PC-3 (cell line): ENCODE measurements at regions not wholly inside any gene's neighbourhood (a gene's known extent, or its start where the extent isn't known, plus 50 kb on each side); places are given as distances from the start of the nearest gene placed in this dataset.

ENCODE experiments used
- ATAC-seq: fragments of 200-7000 bp; cut with Tn5 transposase; 2 replicates; pipeline ENCODE4 v1.9.1; 2020; ENCODE audit warnings: mild to moderate bottlenecking, moderate library complexity
- BruUV-seq: library from RNA; stranded (reverse); fragments of 400-500 nt; replicated peaks from 2 replicates; lab custom pipeline; 2021; lab: Mats Ljungman, UMichigan
- CTCF ChIA-PET: fragments of 300-600 bp; sonication (Branson Sonifier 250); formaldehyde crosslinking; loops from one replicate; lab custom pipeline; 2022; ENCODE audit warnings: antibody characterized with exemption; lab: Charles Lee
- POLR2A ChIA-PET: fragments of 300-600 bp; sonication (Branson Sonifier 250); formaldehyde crosslinking; loops from one replicate; lab custom pipeline; 2022; ENCODE audit warnings: antibody characterized with exemption; ENCODE audit not compliant: unreplicated experiment; lab: Charles Lee
- DNase-seq: peaks from one replicate; pipeline ENCODE4 v3.0.0-alpha.2; 2015
- H2AFZ ChIP-seq: fragments of 300-600 bp; sonication (generic); 2 replicates; pipeline ENCODE4 v1.6.0; 2016; ENCODE audit warnings: antibody characterized with exemption, low read length
- H3F3A ChIP-seq: fragments of 300-600 bp; sonication (generic); one replicate; pipeline ENCODE4 v1.6.0; 2017; ENCODE audit warnings: antibody characterized with exemption, low read length, control low read depth, mild to moderate bottlenecking; ENCODE audit not compliant: unreplicated experiment
- H3K27ac ChIP-seq: fragments of 300-600 bp; sonication (generic); 2 replicates; pipeline ENCODE4 v1.5.1; 2016; ENCODE audit warnings: mild to moderate bottlenecking, low read length
- H3K27me3 ChIP-seq: fragments of 300-600 bp; sonication (generic); 2 replicates; pipeline ENCODE4 v1.6.1; 2016; ENCODE audit warnings: low read length, mixed read lengths
- H3K36me3 ChIP-seq: fragments of 300-600 bp; sonication (generic); 2 replicates; pipeline ENCODE4 v1.6.1; 2016; ENCODE audit warnings: low read depth, mixed run types, low read length, mixed read lengths
- H3K4me1 ChIP-seq: fragments of 300-600 bp; sonication (generic); 2 replicates; pipeline ENCODE4 v1.5.1; 2016; ENCODE audit warnings: low read length; ENCODE audit not compliant: insufficient read depth
- H3K4me2 ChIP-seq: fragments of 300-600 bp; sonication (generic); 2 replicates; pipeline ENCODE4 v1.6.0; 2016; ENCODE audit warnings: low read length
- H3K4me3 ChIP-seq: fragments of 300-600 bp; sonication (generic); 2 replicates; pipeline ENCODE4 v1.5.1; 2016; ENCODE audit warnings: mild to moderate bottlenecking, low read length, mixed read lengths
- H3K79me2 ChIP-seq: fragments of 300-600 bp; sonication (generic); 2 replicates; pipeline ENCODE4 v1.6.1; 2017; ENCODE audit warnings: low read length, mixed read lengths
- H3K9ac ChIP-seq: fragments of 300-600 bp; sonication (generic); 2 replicates; pipeline ENCODE4 v1.6.0; 2016; ENCODE audit warnings: mild to moderate bottlenecking, low read length
- H3K9me2 ChIP-seq: fragments of 300-600 bp; sonication (generic); replicated peaks from 2 replicates; pipeline ENCODE4 v1.6.1; 2016; ENCODE audit warnings: mixed run types, low read length, mixed read lengths
- H3K9me3 ChIP-seq: fragments of 300-600 bp; sonication (generic); 2 replicates; pipeline ENCODE4 v1.6.1; 2016; ENCODE audit warnings: low read length, mixed read lengths
- H4K20me1 ChIP-seq: fragments of 300-600 bp; sonication (generic); 2 replicates; pipeline ENCODE4 v1.6.1; 2016; ENCODE audit warnings: low read length, mixed read lengths
- CTCF ChIP-seq: fragments of 300-600 bp; sonication (generic); conservative IDR thresholded peaks from 2 replicates; pipeline ENCODE4 v1.5.1; 2017; ENCODE audit warnings: antibody characterized with exemption, low read depth, mild to moderate bottlenecking, low read length
- EZH2 ChIP-seq: fragments of 300-600 bp; sonication (generic); IDR thresholded peaks from one replicate; pipeline ENCODE4 v1.6.1; 2017; ENCODE audit warnings: antibody characterized with exemption, mild to moderate bottlenecking, low read length; ENCODE audit not compliant: unreplicated experiment
- EZH2phosphoT487 ChIP-seq: fragments of 300-600 bp; sonication (generic); IDR thresholded peaks from 2 replicates; pipeline ENCODE4 v1.6.1; 2018; ENCODE audit warnings: mild to moderate bottlenecking, antibody characterized with exemption, low read length, borderline replicate concordance
- intact Hi-C: fragments of 100-400 bp; cut with micrococcal nuclease; formaldehyde crosslinking; loops from 2 replicates; pipeline ENCODE4 v1.9.0; 2023

GRCh38 chr6:154895841-154896240 lies 99.3 kb upstream of the TIAM2 start:
- H3K9me3 ChIP-seq: no peaks in the 10 kb centered on the region
- no peaks in the 10 kb centered on the region for H3K9me2 ChIP-seq
- CTCF ChIA-PET: no interaction called here
- no peaks in the 10 kb centered on the region for H4K20me1 ChIP-seq
- H3K27me3 ChIP-seq: no peaks in the 10 kb centered on the region
- BruUV-seq: no TSS peak
- POLR2A ChIA-PET: no interaction called here
- TF ChIP-seq EZH2: no peak
- TF ChIP-seq EZH2phosphoT487: no peak
- no peak for TF ChIP-seq CTCF
- no peaks in the 10 kb centered on the region for H3F3A ChIP-seq
- no peaks in the 10 kb centered on the region for H3K79me2 ChIP-seq
- no peak overlapping the region for H3K4me3 ChIP-seq
- H3K4me2 ChIP-seq: no peak overlapping the region
- intact Hi-C loops: no loop called here
- no peak overlapping the region for H2AFZ ChIP-seq
- ATAC-seq (no peak), DNase-seq (no peak)
- H3K27ac ChIP-seq: no peak overlapping the region
- H3K36me3 ChIP-seq: no peaks in the 10 kb centered on the region
- H3K4me1 ChIP-seq: peaks cover 8% of the 10 kb centered on the region
- no peak overlapping the region for H3K9ac ChIP-seq

- intact Hi-C loops: no loop called here
- no peak for DNase-seq
- Histone ChIP-seq H3K4me1 (peaks cover under 1% of the 10 kb centered on the region; the same call in 1 of the 2 replicates), H2AFZ (no peak overlapping the region), H3F3A (no peaks in the 10 kb centered on the region), H3K4me3 (no peak overlapping the region), H4K20me1 (no peaks in the 10 kb centered on the region), H3K9me2 (no peaks in the 10 kb centered on the region), H3K79me2 (no peaks in the 10 kb centered on the region), H3K4me2 (no peak overlapping the region), H3K9ac (no peak overlapping the region), H3K9me3 (no peaks in the 10 kb centered on the region), H3K27ac (no peak overlapping the region), H3K36me3 (no peaks in the 10 kb centered on the region), H3K27me3 (no peaks in the 10 kb centered on the region)
- TF ChIP-seq EZH2: no peak
- TF ChIP-seq CTCF: no peak
- no peak for TF ChIP-seq EZH2phosphoT487
- ATAC-seq: no peak
- POLR2A ChIA-PET: no interaction called here
- BruUV-seq: no TSS peak
- CTCF ChIA-PET: no interaction called here
Measured at GRCh38 chr6:154898821-154899220, 96.3 kb upstream of the TIAM2 start.

GRCh38 chr6:154899824-154900463 lies 95.2 kb upstream of the TIAM2 start:
- TF ChIP-seq CTCF (no peak), EZH2 (no peak), EZH2phosphoT487 (no peak)
- no peak overlapping the region for H2AFZ ChIP-seq
- intact Hi-C loops: no loop called here
- no peaks in the 10 kb centered on the region for H4K20me1 ChIP-seq
- H3K9ac ChIP-seq: no peak overlapping the region
- BruUV-seq: no TSS peak
- no peaks in the 10 kb centered on the region for H3K27me3 ChIP-seq
- ATAC-seq: no peak
- ChIA-PET POLR2A (interaction anchor here (0.6 kb wide), 1 partner anchor 48 kb away, joined by 3 read pairs; no protein-coding TSS in a partner anchor), CTCF (no interaction called here)
- no peak overlapping the region for H3K4me2 ChIP-seq
- no peaks in the 10 kb centered on the region for H3K9me3 ChIP-seq
- no peak overlapping the region for H3K4me3 ChIP-seq
- H3K9me2 ChIP-seq: no peaks in the 10 kb centered on the region
- H3K4me1 ChIP-seq: no peaks in the 10 kb centered on the region
- H3F3A ChIP-seq: no peaks in the 10 kb centered on the region
- H3K79me2 ChIP-seq: no peaks in the 10 kb centered on the region
- no peak for DNase-seq
- no peak overlapping the region for H3K27ac ChIP-seq
- H3K36me3 ChIP-seq: no peaks in the 10 kb centered on the region
